Choroid plexus epithelial cell (primary cell): ENCODE measurements at regions not wholly inside any gene's neighbourhood (a gene's known extent, or its start where the extent isn't known, plus 50 kb on each side); places are given as distances from the start of the nearest gene placed in this dataset.
A peak's percentile ranks its signal among the peaks of the same experiment; 100 is the strongest.

Source experiments
- DNase-seq: peaks from one replicate; pipeline ENCODE4 v3.0.0-alpha.2; 2010; ENCODE audit warnings: low read depth
- H3K4me3 ChIP-seq: 2 replicates; pipeline ENCODE4 v1.5.1; 2011; ENCODE audit warnings: low read depth, mild to moderate bottlenecking, control low read depth, low read length, moderate library complexity
- CTCF ChIP-seq: conservative IDR thresholded peaks from 2 replicates; pipeline ENCODE4 v1.5.1; 2011; ENCODE audit warnings: low read depth, mild to moderate bottlenecking, control low read depth, inconsistent platforms, low read length, moderate library complexity

GRCh38 chr18:73852789-73853549 lies 294.7 kb downstream of the FBXO15 start:
- DNase-seq: no peak
- TF ChIP-seq CTCF: no peak
- H3K4me3 ChIP-seq: no peak overlapping the region

DNA sequence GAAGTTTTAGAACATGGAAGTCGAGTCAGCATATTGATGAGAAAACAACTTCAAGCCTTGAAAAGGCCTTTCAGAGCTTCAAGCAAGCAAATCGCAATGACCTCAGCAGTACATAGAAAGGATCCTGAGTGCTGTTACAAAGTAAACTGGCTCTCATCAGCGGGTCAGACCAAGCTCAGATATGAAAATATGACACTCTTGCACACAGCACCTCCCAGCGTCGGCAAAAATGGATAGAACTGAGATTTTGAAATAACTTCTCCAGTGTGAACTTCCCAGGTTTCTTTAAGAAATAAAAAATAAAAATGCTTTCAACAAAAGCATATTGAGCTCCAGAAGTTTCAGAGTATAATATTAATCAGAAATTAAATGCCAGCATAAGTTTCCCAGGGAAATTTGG lies 296.9 kb downstream of the FBXO15 start:
- TF ChIP-seq CTCF: no peak
- H3K4me3 ChIP-seq: no peak overlapping the region
- no peak for DNase-seq

DNA sequence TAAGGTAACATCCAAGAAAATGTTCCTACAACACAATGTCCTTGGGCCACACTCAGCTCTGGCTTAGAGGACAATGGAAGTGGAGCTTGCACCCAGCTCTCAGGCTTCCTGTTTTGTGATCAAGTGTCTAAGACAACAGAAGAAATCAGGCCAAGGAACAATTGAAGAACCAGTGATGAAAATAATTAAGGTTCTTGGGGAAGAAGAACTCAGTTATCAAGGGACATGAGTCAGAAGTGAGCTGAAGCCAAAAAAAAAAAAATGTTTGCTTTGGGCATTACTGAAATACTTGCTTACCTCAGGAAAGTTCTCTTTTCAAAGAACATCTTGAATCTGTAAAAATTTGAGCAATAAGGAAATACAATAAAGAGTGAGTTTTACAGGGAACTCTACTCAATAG lies 299.0 kb downstream of the FBXO15 start:
- no peak for TF ChIP-seq CTCF
- H3K4me3 ChIP-seq: no peak overlapping the region
- peak; percentile 88 for DNase-seq

- no peak for DNase-seq
- no peak for TF ChIP-seq CTCF
- H3K4me3 ChIP-seq: no peak overlapping the region
Measured at GRCh38 chr18:73843455-73843854, 304.2 kb downstream of the FBXO15 start.

GRCh38 chr18:73842795-73843394 lies 304.7 kb downstream of the FBXO15 start:
- peak overlapping the region; percentile 36 for H3K4me3 ChIP-seq
- peak; percentile 74 for DNase-seq
- TF ChIP-seq CTCF: peak; percentile 100

DNA sequence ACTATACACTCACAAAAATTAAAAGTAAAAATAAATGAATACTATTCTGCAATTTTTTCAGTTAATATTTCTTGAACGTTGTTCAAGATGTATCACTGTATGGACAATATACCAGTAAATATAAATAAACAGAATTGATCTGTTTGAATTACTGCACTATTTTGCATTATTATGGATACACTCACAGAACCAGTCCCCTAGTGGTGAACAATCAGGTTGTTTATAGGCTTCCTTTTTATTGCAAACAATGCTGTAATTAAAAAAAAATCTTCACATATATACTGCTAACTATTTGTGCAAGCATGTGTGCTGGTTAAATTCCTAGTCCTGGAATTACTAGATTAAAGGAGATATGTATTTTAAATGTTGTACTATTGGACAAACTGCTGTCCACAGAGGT lies 306.0 kb downstream of the FBXO15 start:
- H3K4me3 ChIP-seq: no peak overlapping the region
- TF ChIP-seq CTCF: peak; percentile 56
- peak; percentile 38 for DNase-seq
